ENCODE measurements at regions not wholly inside any gene's neighbourhood (a gene's known extent, or its start where the extent isn't known, plus 50 kb on each side); places are given as distances from the start of the nearest gene placed in this dataset.
"Not testable (repeated sequence)": the region's sequence is repeated elsewhere in the genome, so short reads cannot be mapped to it uniquely, and the experiment has no call there.

DNA sequence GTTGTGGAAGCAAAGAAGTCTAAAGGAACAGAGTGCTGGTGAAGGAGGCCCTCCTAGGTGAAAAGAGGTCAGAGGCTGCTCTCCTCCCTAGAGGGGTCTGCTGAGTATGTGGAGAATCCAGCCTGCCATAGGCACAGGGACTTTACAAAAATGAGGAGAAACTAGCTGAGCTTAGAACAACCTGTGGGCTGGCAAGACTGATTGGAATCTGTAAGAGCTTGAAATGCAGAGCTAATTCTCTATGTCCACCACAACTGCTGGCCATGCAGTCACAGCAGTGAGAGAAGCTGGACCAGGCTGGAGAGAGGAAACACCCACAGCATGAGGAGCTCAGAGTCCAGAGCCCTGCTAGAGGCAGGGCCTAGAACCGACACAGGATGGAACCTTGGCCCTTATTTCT is 251.0 kb upstream of the MGAT5 start:
- TF ChIP-seq, protein P1, sequence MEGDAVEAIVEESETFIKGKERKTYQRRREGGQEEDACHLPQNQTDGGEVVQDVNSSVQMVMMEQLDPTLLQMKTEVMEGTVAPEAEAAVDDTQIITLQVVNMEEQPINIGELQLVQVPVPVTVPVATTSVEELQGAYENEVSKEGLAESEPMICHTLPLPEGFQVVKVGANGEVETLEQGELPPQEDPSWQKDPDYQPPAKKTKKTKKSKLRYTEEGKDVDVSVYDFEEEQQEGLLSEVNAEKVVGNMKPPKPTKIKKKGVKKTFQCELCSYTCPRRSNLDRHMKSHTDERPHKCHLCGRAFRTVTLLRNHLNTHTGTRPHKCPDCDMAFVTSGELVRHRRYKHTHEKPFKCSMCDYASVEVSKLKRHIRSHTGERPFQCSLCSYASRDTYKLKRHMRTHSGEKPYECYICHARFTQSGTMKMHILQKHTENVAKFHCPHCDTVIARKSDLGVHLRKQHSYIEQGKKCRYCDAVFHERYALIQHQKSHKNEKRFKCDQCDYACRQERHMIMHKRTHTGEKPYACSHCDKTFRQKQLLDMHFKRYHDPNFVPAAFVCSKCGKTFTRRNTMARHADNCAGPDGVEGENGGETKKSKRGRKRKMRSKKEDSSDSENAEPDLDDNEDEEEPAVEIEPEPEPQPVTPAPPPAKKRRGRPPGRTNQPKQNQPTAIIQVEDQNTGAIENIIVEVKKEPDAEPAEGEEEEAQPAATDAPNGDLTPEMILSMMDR (IDR thresholded peaks at IDR 0.05): no peak
- H3K36me3 Mint-ChIP-seq (ENCODE audit: low read depth): no peaks in the 10 kb centered on the region
- ChIA-PET POLR2A (no interaction called here), CTCF (interaction anchor here (0.5 to 1.2 kb wide), 2 partner anchors 116 to 243 kb away, joined by 3 read pairs; no protein-coding TSS in a partner anchor)
- intact Hi-C loops (cut with micrococcal nuclease): no loop called here
- H3K4me1 Mint-ChIP-seq: no peaks in the 10 kb centered on the region
- no peak for ATAC-seq (ENCODE audit: low read depth)
- no peaks in the 10 kb centered on the region for H3K9me3 Mint-ChIP-seq
- H3K27me3 Mint-ChIP-seq: peaks cover 2% of the 10 kb centered on the region
- H3K27ac Mint-ChIP-seq: no peak overlapping the region
- DNase-seq: no peak
- H3K4me3 Mint-ChIP-seq: no peak overlapping the region

- H3K27me3 Mint-ChIP-seq: no peaks in the 10 kb centered on the region
- no peaks in the 10 kb centered on the region for H3K36me3 Mint-ChIP-seq (ENCODE audit: low read depth)
- ATAC-seq (ENCODE audit: low read depth): no peak
- TF ChIP-seq, protein P1 (IDR thresholded peaks at IDR 0.05): no peak
- H3K4me3 Mint-ChIP-seq: no peak overlapping the region
- POLR2A ChIA-PET: no interaction called here
- no peak overlapping the region for H3K27ac Mint-ChIP-seq
- no peaks in the 10 kb centered on the region for H3K9me3 Mint-ChIP-seq
- intact Hi-C loops (cut with micrococcal nuclease): no loop called here
- no peaks in the 10 kb centered on the region for H3K4me1 Mint-ChIP-seq
- CTCF ChIA-PET: no interaction called here
- no peak for DNase-seq
These were observed 249.4 kb upstream of the MGAT5 start for GRCh38 chr2:134004467-134004866.

GRCh38 chr2:134008837-134009236 is 245.0 kb upstream of the MGAT5 start:
- POLR2A ChIA-PET: no interaction called here
- Mint-ChIP-seq H3K36me3 (ENCODE audit: low read depth) (no peaks in the 10 kb centered on the region), H3K4me1 (no peaks in the 10 kb centered on the region), H3K4me3 (no peak overlapping the region), H3K27ac (no peak overlapping the region), H3K27me3 (no peaks in the 10 kb centered on the region), H3K9me3 (no peaks in the 10 kb centered on the region)
- CTCF ChIA-PET: no interaction called here
- intact Hi-C loops (cut with micrococcal nuclease): no loop called here
- TF ChIP-seq, protein P1 (IDR thresholded peaks at IDR 0.05): no peak
- ATAC-seq (ENCODE audit: low read depth): no peak
- DNase-seq: no peak

DNA sequence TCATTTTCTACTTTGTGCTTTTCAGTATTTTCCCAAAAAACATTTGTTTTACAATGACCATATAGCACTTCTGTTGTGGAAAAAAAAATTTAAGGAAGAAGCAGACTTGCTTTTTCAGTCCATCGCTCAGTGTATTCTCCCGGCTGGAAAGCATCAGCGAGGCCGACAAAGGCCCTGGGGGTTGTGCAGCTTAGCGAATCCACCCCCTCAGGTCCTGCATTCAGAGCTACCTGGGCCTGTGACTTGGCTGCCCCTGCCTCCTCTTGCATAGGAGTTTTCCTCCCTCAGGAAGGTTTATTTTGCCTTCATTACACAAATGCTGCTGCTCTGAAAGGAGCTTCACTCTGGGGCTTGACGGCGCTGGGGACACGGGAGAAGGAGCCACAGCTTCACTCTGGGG is 244.4 kb upstream of the MGAT5 start:
- Mint-ChIP-seq H3K36me3 (ENCODE audit: low read depth) (no peaks in the 10 kb centered on the region), H3K4me1 (no peaks in the 10 kb centered on the region), H3K4me3 (no peak overlapping the region), H3K9me3 (no peaks in the 10 kb centered on the region), H3K27ac (no peak overlapping the region), H3K27me3 (no peaks in the 10 kb centered on the region)
- TF ChIP-seq, protein P1 (IDR thresholded peaks at IDR 0.05): no peak
- ChIA-PET POLR2A (no interaction called here), CTCF (no interaction called here)
- ATAC-seq (ENCODE audit: low read depth) (no peak), DNase-seq (no peak)
- intact Hi-C loops (cut with micrococcal nuclease): no loop called here

DNA sequence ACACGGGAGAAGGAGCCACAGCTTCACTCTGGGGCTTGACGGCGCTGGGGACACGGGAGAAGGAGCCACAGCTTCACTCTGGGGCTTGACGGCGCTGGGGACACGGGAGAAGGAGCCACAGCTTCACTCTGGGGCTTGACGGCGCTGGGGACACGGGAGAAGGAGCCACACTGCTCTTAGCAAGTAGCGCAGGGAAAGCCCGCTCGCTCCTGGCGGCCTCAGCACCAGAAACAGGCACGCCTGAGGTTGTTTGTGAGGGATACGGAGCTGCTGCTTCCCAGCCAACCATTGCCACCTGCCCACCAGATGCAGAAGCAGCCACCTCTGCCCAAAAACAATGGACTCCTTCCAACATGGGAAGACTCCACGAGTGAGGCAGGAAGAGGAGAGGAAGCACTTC is 244.0 kb upstream of the MGAT5 start:
- H3K4me1 Mint-ChIP-seq; H3K9me3 Mint-ChIP-seq; DNase-seq; ATAC-seq (ENCODE audit: low read depth); CTCF ChIA-PET; POLR2A ChIA-PET; H3K27ac Mint-ChIP-seq; intact Hi-C loops (cut with micrococcal nuclease); H3K36me3 Mint-ChIP-seq (ENCODE audit: low read depth); H3K4me3 Mint-ChIP-seq; H3K27me3 Mint-ChIP-seq: not testable (repeated sequence)

- DNase-seq (no peak), ATAC-seq (ENCODE audit: low read depth) (no peak)
- Mint-ChIP-seq H3K4me3 (no peak overlapping the region), H3K27ac (no peak overlapping the region), H3K27me3 (no peaks in the 10 kb centered on the region), H3K4me1 (no peaks in the 10 kb centered on the region), H3K36me3 (ENCODE audit: low read depth) (no peaks in the 10 kb centered on the region), H3K9me3 (no peaks in the 10 kb centered on the region)
- intact Hi-C loops (cut with micrococcal nuclease): no loop called here
- TF ChIP-seq, protein P1 (IDR thresholded peaks at IDR 0.05): no peak
- ChIA-PET CTCF (no interaction called here), POLR2A (no interaction called here)
These were observed 241.8 kb upstream of the MGAT5 start for GRCh38 chr2:134011936-134012586.

Measured in activated B cell treated with CpG ODN at 0.5 μM for 24 hours (primary cell).